Mesenchymal stem cell (in vitro differentiated cells and primary cell): ENCODE measurements at regions not wholly inside any gene's neighbourhood (a gene's known extent, or its start where the extent isn't known, plus 50 kb on each side); places are given as distances from the start of the nearest gene placed in this dataset.
"Not testable (repeated sequence)": the region's sequence is repeated elsewhere in the genome, so short reads cannot be mapped to it uniquely, and the experiment has no call there.

Experiments
- DNase-seq: peaks from one replicate; pipeline ENCODE4 v3.0.0-alpha.2; 2013
- H2AFZ ChIP-seq: one replicate; pipeline ENCODE4 v1.6.1; 2013; ENCODE audit warnings: low read depth, mild to moderate bottlenecking, control low read depth, inconsistent platforms, low read length, moderate library complexity
- H2AK5ac ChIP-seq: 2 replicates; pipeline ENCODE4 v1.6.1; 2013; ENCODE audit warnings: low read length, moderate library complexity, mild to moderate bottlenecking, inconsistent platforms; ENCODE audit not compliant: severe bottlenecking
- H2BK120ac ChIP-seq: one replicate; pipeline ENCODE4 v1.6.1; 2013; ENCODE audit warnings: low read depth, mild to moderate bottlenecking, inconsistent platforms, low read length, moderate library complexity
- H2BK12ac ChIP-seq, 2 experiments: one replicate each; pipeline ENCODE4 v1.6.1; 2013; ENCODE audit warnings: inconsistent platforms in 2 of 2, low read length in 2 of 2, mild to moderate bottlenecking in 2 of 2, moderate library complexity in 2 of 2, control low read depth in 1 of 2
- H2BK15ac ChIP-seq: one replicate; pipeline ENCODE4 v1.6.1; 2013; ENCODE audit warnings: mild to moderate bottlenecking, low read depth, inconsistent platforms; ENCODE audit not compliant: poor library complexity, severe bottlenecking
- H2BK5ac ChIP-seq: 2 replicates; pipeline ENCODE4 v1.6.1; 2013; ENCODE audit warnings: low read depth, mild to moderate bottlenecking, low read length, control low read depth, inconsistent platforms; ENCODE audit not compliant: poor library complexity, severe bottlenecking
- H3K14ac ChIP-seq, 2 experiments: one replicate each; pipeline ENCODE4 v1.6.1; 2013; ENCODE audit warnings: inconsistent platforms in 2 of 2, low read length in 2 of 2, control low read depth in 1 of 2, mild to moderate bottlenecking in 1 of 2, moderate library complexity in 1 of 2
- H3K18ac ChIP-seq, 2 experiments: one replicate each; pipeline ENCODE4 v1.6.1; 2013; ENCODE audit warnings: inconsistent platforms in 2 of 2, low read length in 2 of 2, control low read depth in 1 of 2, low read depth in 1 of 2, mild to moderate bottlenecking in 1 of 2
- H3K23ac ChIP-seq, 2 experiments: one replicate each; pipeline ENCODE4 v1.6.1; 2013; ENCODE audit warnings: inconsistent platforms in 2 of 2, low read length in 2 of 2, mild to moderate bottlenecking in 2 of 2, moderate library complexity in 2 of 2, control low read depth in 1 of 2
- H3K27ac ChIP-seq: 2 replicates; pipeline ENCODE4 v1.5.1; 2013; ENCODE audit warnings: mild to moderate bottlenecking, moderate library complexity, low read length, control low read depth, inconsistent platforms; ENCODE audit not compliant: poor library complexity, severe bottlenecking
- H3K27me3 ChIP-seq, 2 experiments: 2 replicates each; pipeline versions ENCODE4 v1.6.1 to v1.7.0; 2013; ENCODE audit warnings: low read length in 2 of 2, mild to moderate bottlenecking in 2 of 2, moderate library complexity in 2 of 2, control low read depth in 1 of 2, inconsistent platforms in 1 of 2; ENCODE audit not compliant: control insufficient read depth in 1 of 2, insufficient read depth in 1 of 2
- H3K36me3 ChIP-seq, 2 experiments: 2 replicates each; pipeline versions ENCODE4 v1.6.1 to v1.7.0; 2013; ENCODE audit warnings: low read length in 2 of 2, control low read depth in 1 of 2, inconsistent platforms in 1 of 2, low read depth in 1 of 2, mild to moderate bottlenecking in 1 of 2; ENCODE audit not compliant: insufficient read depth in 2 of 2, control insufficient read depth in 1 of 2
- H3K4ac ChIP-seq, 2 experiments: one replicate each; pipeline ENCODE4 v1.6.1; 2013; ENCODE audit warnings: inconsistent platforms in 2 of 2, low read length in 2 of 2, mild to moderate bottlenecking in 2 of 2, moderate library complexity in 2 of 2, control low read depth in 1 of 2, low read depth in 1 of 2
- H3K4me1 ChIP-seq: 2 replicates; pipeline ENCODE4 v1.6.1; 2013; ENCODE audit warnings: low read depth, low read length, control low read depth; ENCODE audit not compliant: control insufficient read depth, insufficient read depth
- H3K4me2 ChIP-seq: 2 replicates; pipeline ENCODE4 v1.6.1; 2013; ENCODE audit warnings: low read length, mild to moderate bottlenecking, inconsistent platforms; ENCODE audit not compliant: poor library complexity, severe bottlenecking
- H3K4me3 ChIP-seq, 2 experiments: 2 replicates each; pipeline versions ENCODE4 v1.5.1 to v1.7.0; 2013; ENCODE audit warnings: low read length in 2 of 2, mild to moderate bottlenecking in 2 of 2, control low read depth in 1 of 2, low read depth in 1 of 2; ENCODE audit not compliant: insufficient read depth in 1 of 2
- H3K79me1 ChIP-seq: replicated peaks from 2 replicates; pipeline ENCODE4 v1.6.1; 2013; ENCODE audit warnings: mild to moderate bottlenecking, control low read depth, low read length, inconsistent platforms; ENCODE audit not compliant: poor library complexity, severe bottlenecking
- H3K9ac ChIP-seq: 2 replicates; pipeline ENCODE4 v1.7.0; 2013; ENCODE audit warnings: mild to moderate bottlenecking, low read length, moderate library complexity
- H3K9me3 ChIP-seq: 2 replicates; pipeline ENCODE4 v1.7.0; 2013; ENCODE audit warnings: mild to moderate bottlenecking, low read length; ENCODE audit not compliant: control insufficient read depth
- H4K8ac ChIP-seq: one replicate; pipeline ENCODE4 v1.6.1; 2013; ENCODE audit warnings: inconsistent platforms, mild to moderate bottlenecking, low read length, moderate library complexity
- H4K91ac ChIP-seq: one replicate; pipeline ENCODE4 v1.6.1; 2013; ENCODE audit warnings: mild to moderate bottlenecking, low read length, inconsistent platforms
- WGBS: methylation state at CpG from one replicate; pipeline ENCODE4 v1.1.7; 2013; ENCODE audit warnings: mixed read lengths; 5-methylcytosine and 5-hydroxymethylcytosine counted together

GRCh38 chr7:76809856-76810255 is 182.8 kb upstream of the POMZP3 start:
- not testable (repeated sequence) for H2BK15ac ChIP-seq, H3K18ac ChIP-seq, H4K91ac ChIP-seq, H2AFZ ChIP-seq, H3K4ac ChIP-seq, H2AK5ac ChIP-seq, H3K27me3 ChIP-seq, H3K4me3 ChIP-seq, H3K4me2 ChIP-seq, H2BK12ac ChIP-seq, H3K4me1 ChIP-seq, H3K36me3 ChIP-seq, DNase-seq, H3K23ac ChIP-seq, H2BK5ac ChIP-seq, H3K9ac ChIP-seq, H3K79me1 ChIP-seq, H3K9me3 ChIP-seq, H3K14ac ChIP-seq, H4K8ac ChIP-seq, H3K27ac ChIP-seq, H2BK120ac ChIP-seq
- 79% methylated on average over 4 of the region's 4 CpGs for WGBS

- not testable (repeated sequence) for H2AFZ ChIP-seq, H3K4me3 ChIP-seq, H3K79me1 ChIP-seq, H2BK15ac ChIP-seq, H3K9ac ChIP-seq, H3K18ac ChIP-seq, DNase-seq, H4K91ac ChIP-seq, H3K23ac ChIP-seq, H4K8ac ChIP-seq, H3K4ac ChIP-seq, H3K4me2 ChIP-seq, H3K9me3 ChIP-seq, H3K36me3 ChIP-seq, H3K4me1 ChIP-seq, H2BK120ac ChIP-seq, H2BK12ac ChIP-seq, H3K27ac ChIP-seq, H3K27me3 ChIP-seq, H2AK5ac ChIP-seq, H2BK5ac ChIP-seq, H3K14ac ChIP-seq
- WGBS, result no CpG with 5 or more reads among the region's 3 CpGs
Measured at GRCh38 chr7:76807588-76808100, 180.6 kb upstream of the POMZP3 start.

GRCh38 chr7:76806460-76806859 is 179.4 kb upstream of the POMZP3 start:
- H3K4me2 ChIP-seq, H3K18ac ChIP-seq, H3K4ac ChIP-seq, H3K4me1 ChIP-seq, H2BK120ac ChIP-seq, H3K14ac ChIP-seq, H2AFZ ChIP-seq, H2AK5ac ChIP-seq, H2BK15ac ChIP-seq, H2BK12ac ChIP-seq, H3K27ac ChIP-seq, H3K4me3 ChIP-seq, H3K79me1 ChIP-seq, H3K36me3 ChIP-seq, H3K9me3 ChIP-seq, H3K9ac ChIP-seq, H3K23ac ChIP-seq, H4K8ac ChIP-seq, DNase-seq, H4K91ac ChIP-seq, H3K27me3 ChIP-seq, H2BK5ac ChIP-seq: not testable (repeated sequence)

- H4K91ac ChIP-seq, H3K4me1 ChIP-seq, H3K4ac ChIP-seq, H3K18ac ChIP-seq, H2BK5ac ChIP-seq, H2BK15ac ChIP-seq, H2BK120ac ChIP-seq, H3K27ac ChIP-seq, H3K36me3 ChIP-seq, H2AK5ac ChIP-seq, H3K9ac ChIP-seq, H3K4me2 ChIP-seq, H3K27me3 ChIP-seq, H3K9me3 ChIP-seq, H3K79me1 ChIP-seq, H4K8ac ChIP-seq, H2BK12ac ChIP-seq, H2AFZ ChIP-seq, H3K4me3 ChIP-seq, H3K23ac ChIP-seq, H3K14ac ChIP-seq: not testable (repeated sequence)
- no CpG with 5 or more reads among the region's 6 CpGs for WGBS
- DNase-seq, result peak; percentile 0
Measured at GRCh38 chr7:76806010-76806409, 178.9 kb upstream of the POMZP3 start.
